NCI-H82 (cell line): ENCODE measurements at regions not wholly inside any gene's neighbourhood (a gene's known extent, or its start where the extent isn't known, plus 50 kb on each side); places are given as distances from the start of the nearest gene placed in this dataset.
A peak's percentile ranks its signal among the peaks of the same experiment; 100 is the strongest.
"Not testable (repeated sequence)": the region's sequence is repeated elsewhere in the genome, so short reads cannot be mapped to it uniquely, and the experiment has no call there.

Experiments used
- DNase-seq: peaks from one replicate; lab custom pipeline; 2025; lab: John Stamatoyannopoulos, UW

GRCh38 chr5:24265306-24265705 lies 379.5 kb downstream of the CDH10 start:
- DNase-seq = no peak

GRCh38 chr5:24268482-24269056 lies 376.2 kb downstream of the CDH10 start:
- DNase-seq = no peak

DNA sequence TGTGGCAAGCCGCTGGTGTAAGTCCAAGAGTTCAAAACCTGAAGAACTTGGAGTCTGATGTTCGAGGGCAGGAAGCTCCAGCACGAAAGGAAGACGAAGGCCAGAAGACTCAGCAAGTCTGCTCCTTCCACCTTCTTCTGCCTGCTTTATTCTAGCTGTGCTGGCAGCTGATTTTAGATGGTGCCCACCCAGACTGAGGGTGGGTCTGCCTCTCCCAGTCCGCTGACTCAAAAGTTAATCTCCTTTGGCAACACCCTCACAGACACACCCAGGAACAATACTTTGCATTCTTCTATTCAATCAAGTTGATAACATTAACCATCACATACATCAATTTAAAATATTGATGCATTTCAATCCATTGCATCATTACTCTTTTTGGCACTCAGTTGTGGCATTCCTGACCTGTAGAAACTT lies 373.1 kb downstream of the CDH10 start:
- DNase-seq = not testable (repeated sequence)

- no peak for DNase-seq
Measured at GRCh38 chr5:24272741-24273140, 372.0 kb downstream of the CDH10 start.

DNA sequence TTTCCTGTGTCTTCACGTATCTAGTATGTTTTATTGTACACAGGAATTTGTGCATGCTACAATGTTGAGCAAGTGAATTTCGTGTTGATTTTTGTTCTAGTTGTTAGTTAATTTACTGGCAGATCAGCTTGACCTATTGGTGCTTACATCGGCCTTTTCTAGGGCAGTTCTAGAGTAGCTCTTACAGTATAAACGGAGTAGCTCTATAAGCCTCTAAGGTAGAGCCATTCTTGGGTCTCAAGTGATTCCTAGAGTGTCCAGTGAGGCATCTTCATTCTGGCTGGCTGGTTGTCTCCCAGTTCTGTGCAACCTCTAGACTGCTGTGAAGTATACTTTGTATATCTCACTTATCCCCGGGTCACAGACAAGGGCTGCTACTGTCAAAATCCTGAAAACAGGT lies 364.6 kb downstream of the CDH10 start:
- DNase-seq = no peak

GRCh38 chr5:24281818-24282217 lies 363.0 kb downstream of the CDH10 start:
- DNase-seq = no peak

DNA sequence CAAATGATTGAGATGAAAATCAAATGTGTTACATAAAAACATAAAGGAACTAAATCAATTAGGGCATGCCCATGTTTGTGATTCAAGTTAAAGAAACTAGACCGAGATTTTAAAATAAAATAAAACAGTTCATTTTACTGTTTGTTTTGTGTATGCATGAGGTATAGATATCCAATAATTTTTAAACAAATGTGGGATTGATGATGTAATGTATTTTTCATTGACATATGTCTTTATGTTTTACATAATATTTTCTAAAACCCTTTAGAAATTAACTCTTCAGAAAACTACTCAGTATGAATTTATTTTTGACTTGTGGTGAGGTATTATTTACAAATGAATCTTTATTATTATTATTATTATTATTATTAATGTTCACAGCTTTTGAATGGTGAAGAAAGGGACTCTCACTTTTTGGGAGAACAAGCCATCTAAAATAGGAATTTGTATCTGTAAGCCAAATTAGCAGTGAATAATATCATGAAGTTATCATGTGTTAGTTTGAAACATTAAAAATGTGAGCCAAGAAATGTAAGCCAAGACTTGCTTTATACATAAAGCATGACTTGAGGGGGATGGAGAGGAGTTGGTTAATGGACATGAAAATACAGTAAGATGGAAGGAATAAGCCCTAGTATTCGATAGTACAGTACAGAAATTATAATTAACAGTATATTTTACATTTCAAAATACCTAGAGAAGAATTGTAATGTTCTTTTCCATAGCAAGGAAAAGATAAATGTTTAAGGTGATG lies 355.0 kb downstream of the CDH10 start:
- no peak for DNase-seq

DNA sequence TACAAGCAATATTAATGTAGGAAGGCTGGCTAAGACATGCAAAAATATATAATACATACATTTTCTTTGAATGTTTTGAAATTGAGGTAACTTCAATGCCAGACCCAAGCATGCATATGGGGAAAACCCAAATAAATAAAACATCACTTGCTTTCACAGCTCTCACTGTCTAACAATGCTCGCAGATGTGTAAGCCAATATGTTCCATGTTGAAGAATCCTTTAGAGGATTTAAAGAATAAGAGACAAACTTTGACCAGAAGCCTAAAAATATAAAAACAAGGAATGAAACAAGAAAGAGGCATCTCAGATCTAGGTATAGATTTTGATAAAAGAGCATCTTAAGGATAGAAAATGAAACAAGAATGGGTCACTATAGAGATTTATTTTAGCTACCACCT lies 354.2 kb downstream of the CDH10 start:
- DNase-seq = no peak

DNA sequence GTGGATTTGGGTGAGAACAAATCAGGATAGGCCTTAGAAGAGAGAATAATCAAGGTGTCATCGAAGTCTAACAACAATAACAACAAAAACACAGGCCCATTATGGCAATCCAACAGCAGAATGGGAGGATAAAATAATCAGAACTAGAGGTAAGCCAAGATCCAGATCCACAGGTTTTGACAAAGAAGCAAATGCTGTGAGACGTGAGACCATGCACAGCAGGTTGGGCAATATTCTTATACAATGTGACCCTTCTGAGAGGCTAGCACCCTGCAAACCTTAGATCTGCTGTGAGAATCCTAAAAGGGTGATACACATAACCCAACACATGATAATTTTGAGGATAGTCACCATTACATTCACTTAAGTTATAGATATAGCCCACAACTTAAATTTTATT lies 352.9 kb downstream of the CDH10 start:
- no peak for DNase-seq

GRCh38 chr5:24294333-24294732 lies 350.4 kb downstream of the CDH10 start:
- no peak for DNase-seq

GRCh38 chr5:24314106-24314505 lies 330.7 kb downstream of the CDH10 start:
- no peak for DNase-seq

GRCh38 chr5:24320643-24321042 lies 324.1 kb downstream of the CDH10 start:
- no peak for DNase-seq

- DNase-seq = no peak
Measured at GRCh38 chr5:24325306-24325832, 319.4 kb downstream of the CDH10 start.

DNA sequence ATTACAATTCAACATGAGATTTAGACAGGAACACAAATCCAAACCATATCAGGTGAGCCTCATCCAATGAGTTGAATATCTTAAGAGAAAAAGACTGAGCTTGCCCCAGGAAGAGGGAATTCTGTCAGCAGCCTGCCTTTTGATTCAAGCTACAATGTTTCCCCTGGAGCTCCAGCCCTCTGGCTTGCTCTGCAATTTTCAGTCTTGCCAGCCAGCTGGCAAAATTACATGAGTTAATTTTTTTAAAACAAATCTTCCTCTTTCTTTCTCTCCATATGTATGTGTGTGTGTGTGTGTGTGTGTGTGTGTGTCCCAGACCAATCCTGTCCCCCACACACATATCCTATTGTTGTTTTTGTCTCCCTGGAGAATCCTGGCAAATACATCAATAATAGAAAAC lies 313.2 kb downstream of the CDH10 start:
- DNase-seq = no peak

GRCh38 chr5:24347158-24347557 lies 297.6 kb downstream of the CDH10 start:
- DNase-seq = no peak

- DNase-seq = no peak
Measured at GRCh38 chr5:24351285-24351684, 293.5 kb downstream of the CDH10 start.

GRCh38 chr5:24353016-24353415 lies 291.8 kb downstream of the CDH10 start:
- no peak for DNase-seq

GRCh38 chr5:24353611-24354010 lies 291.2 kb downstream of the CDH10 start:
- no peak for DNase-seq

DNA sequence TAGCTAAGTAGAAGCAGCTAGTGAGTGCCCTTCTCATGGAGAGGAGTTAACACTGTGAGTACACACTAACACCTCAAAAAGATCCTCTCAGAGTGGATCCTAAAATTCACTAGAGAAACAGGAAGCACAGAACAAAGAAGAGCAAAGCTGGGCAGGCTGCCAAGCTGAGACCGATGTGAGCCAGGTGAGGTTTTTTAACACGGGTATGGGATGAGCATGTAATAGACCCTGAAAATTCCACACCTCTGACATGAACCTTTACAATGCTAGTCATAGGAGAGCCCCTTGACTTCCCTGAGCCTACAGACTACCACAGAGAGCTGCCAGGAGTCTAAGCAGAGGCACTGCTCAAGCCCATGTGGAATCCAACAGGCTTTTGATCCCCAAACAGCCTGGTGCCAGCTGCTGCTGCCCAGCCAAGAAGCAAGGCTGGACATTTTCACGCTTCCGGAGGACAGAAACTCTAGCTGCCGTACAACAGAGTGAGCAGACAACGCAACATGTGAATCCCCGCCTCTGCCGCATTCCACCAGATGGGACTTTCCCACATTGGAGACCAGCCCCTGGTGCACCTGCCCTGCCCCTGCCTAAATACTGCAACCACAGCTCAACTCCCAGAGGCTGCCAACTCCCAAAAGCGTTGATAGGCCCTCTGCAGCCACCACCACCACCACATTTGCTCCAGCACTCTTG lies 280.8 kb downstream of the CDH10 start:
- DNase-seq = no peak

DNA sequence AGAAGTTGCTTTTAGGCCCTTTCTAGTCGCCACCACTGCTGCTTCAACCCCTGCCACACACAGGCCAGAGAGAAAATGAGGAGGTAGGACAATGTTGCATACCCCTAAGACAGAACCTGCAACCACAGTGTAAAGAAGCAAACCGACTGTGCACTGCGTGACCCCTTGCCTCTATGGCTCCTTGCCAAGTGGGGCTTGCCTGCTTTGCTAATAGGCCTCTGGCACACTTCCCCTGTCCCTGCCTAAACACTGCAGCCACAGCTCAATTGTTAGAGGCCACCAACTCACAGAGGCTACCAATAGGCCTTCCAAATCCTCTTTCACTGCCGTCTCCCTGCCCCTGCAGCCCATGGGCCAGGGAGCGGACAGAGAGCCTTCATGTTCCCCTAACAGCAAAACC lies 280.1 kb downstream of the CDH10 start:
- no peak for DNase-seq

GRCh38 chr5:24365406-24365805 lies 279.4 kb downstream of the CDH10 start:
- DNase-seq = no peak

DNA sequence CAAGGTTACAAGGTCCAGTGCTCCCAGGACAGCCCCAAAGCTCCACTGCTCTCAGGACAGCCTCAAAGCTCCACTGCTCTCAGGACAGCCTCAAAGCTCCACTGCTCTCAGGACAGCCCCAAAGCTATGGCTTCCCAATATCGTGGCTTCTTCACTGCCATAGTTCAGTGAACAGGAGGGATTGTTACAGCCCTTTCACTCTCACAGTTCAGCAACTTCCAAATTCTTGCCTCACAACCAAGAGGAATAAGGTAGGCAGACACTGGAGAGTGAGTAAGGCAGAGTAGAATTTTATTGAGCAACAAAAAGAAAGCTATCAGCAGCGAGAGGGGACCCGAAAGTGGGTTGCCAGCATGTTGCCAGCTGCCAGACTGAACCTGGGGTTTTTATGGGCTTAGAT lies 277.6 kb downstream of the CDH10 start:
- no peak for DNase-seq

DNA sequence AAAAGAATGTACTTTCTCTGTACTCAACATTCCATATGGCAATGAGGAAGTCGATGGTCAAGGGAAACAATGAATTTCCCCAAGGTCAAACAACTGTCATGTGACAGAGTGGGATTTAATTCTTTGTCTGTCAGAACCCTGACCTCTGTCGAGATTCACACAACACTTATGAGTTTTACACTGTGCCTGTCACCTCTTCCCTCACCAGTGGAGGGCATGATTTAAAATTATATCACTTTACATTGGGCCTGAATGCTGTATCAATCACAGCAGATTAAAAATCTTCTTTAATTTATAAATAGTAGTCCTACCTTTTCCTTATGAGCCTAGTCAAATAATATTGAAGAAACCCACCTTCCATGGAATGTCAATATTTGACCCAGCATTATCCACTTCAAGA lies 276.7 kb downstream of the CDH10 start:
- peak; percentile 5 for DNase-seq
